ENCODE measurements at regions not wholly inside any gene's neighbourhood (a gene's known extent, or its start where the extent isn't known, plus 50 kb on each side); places are given as distances from the start of the nearest gene placed in this dataset.
"Not testable (repeated sequence)": the region's sequence is repeated elsewhere in the genome, so short reads cannot be mapped to it uniquely, and the experiment has no call there.

DNA sequence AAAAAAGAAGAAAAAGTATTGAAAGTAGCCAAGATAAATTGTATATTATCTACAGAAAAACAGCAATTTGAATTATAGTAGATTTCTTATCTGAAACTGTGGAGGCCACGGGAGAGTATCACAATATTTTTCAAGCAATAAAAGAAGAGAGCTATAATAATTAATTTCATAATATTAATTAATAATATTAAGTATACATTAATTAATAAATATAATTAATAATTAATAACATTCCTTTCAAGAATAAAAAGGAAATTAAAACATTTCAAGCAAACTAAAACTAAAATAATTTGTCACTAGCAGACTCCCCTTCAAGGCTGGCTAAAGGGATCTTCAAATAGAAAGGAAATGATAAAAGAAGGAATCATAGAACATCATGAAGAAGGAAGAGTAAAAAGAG lies 372.7 kb upstream of the KYNU start:
- Histone ChIP-seq H2AFZ (ENCODE audit: low read length, unreplicated experiment) (no peak overlapping the region), H3K27me3 (ENCODE audit: insufficient read depth, low read length) (no peaks in the 10 kb centered on the region; the same call in 1 of the 2 replicates), H3K27ac (ENCODE audit: low read depth, low read length) (no peak overlapping the region), H3K4me1 (ENCODE audit: control insufficient read depth, insufficient read depth, low read length, unreplicated experiment) (no peaks in the 10 kb centered on the region), H3K4me3 (ENCODE audit: low read depth, low read length) (no peak overlapping the region), H3K36me3 (ENCODE audit: insufficient read depth, low read length) (no peaks in the 10 kb centered on the region), H3K79me2 (ENCODE audit: control insufficient read depth, insufficient read depth, low read length, unreplicated experiment) (no peaks in the 10 kb centered on the region)

- Histone ChIP-seq H2AFZ (ENCODE audit: low read length, unreplicated experiment) (no peak overlapping the region), H3K79me2 (ENCODE audit: control insufficient read depth, insufficient read depth, low read length, unreplicated experiment) (no peaks in the 10 kb centered on the region), H3K36me3 (ENCODE audit: insufficient read depth, low read length) (no peaks in the 10 kb centered on the region), H3K27ac (ENCODE audit: low read depth, low read length) (no peak overlapping the region), H3K27me3 (ENCODE audit: insufficient read depth, low read length) (no peaks in the 10 kb centered on the region; the same call in 1 of the 2 replicates), H3K4me1 (ENCODE audit: control insufficient read depth, insufficient read depth, low read length, unreplicated experiment) (no peaks in the 10 kb centered on the region), H3K4me3 (ENCODE audit: low read depth, low read length) (no peak overlapping the region)
Measured at GRCh38 chr2:142502402-142502801, 371.6 kb upstream of the LRP1B start.

DNA sequence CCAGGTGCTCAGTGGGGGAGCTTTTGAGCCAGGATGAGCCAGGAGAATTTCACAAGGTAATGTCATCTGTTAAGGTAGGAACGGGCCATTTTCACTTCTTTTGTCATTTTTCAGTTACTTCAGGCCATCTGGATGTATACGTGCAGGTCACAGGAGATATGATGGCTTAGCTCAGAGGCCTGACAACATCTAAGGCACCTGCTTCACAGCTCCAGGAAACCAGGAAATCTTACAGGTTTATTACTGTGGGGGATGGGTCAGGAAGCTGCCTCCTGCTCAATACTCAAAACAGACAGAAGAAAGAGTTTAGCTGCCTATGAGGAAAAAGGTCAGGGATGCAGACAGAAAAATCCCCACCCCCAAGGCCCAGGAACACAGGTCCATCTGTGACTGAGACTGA lies 364.3 kb upstream of the LRP1B start:
- no peak overlapping the region for H3K27ac ChIP-seq (ENCODE audit: low read depth, low read length)
- H2AFZ ChIP-seq (ENCODE audit: low read length, unreplicated experiment), result no peak overlapping the region
- H3K4me3 ChIP-seq (ENCODE audit: low read depth, low read length), result no peak overlapping the region
- no peaks in the 10 kb centered on the region for H3K4me1 ChIP-seq (ENCODE audit: control insufficient read depth, insufficient read depth, low read length, unreplicated experiment)
- H3K79me2 ChIP-seq (ENCODE audit: control insufficient read depth, insufficient read depth, low read length, unreplicated experiment), result no peaks in the 10 kb centered on the region
- H3K36me3 ChIP-seq (ENCODE audit: insufficient read depth, low read length), result no peaks in the 10 kb centered on the region
- no peaks in the 10 kb centered on the region for H3K27me3 ChIP-seq (ENCODE audit: insufficient read depth, low read length)

GRCh38 chr2:142489631-142490030 lies 358.8 kb upstream of the LRP1B start:
- not testable (repeated sequence) for H2AFZ ChIP-seq (ENCODE audit: low read length, unreplicated experiment); H3K4me3 ChIP-seq (ENCODE audit: low read depth, low read length); H3K4me1 ChIP-seq (ENCODE audit: control insufficient read depth, insufficient read depth, low read length, unreplicated experiment); H3K27me3 ChIP-seq (ENCODE audit: insufficient read depth, low read length); H3K36me3 ChIP-seq (ENCODE audit: insufficient read depth, low read length); H3K27ac ChIP-seq (ENCODE audit: low read depth, low read length); H3K79me2 ChIP-seq (ENCODE audit: control insufficient read depth, insufficient read depth, low read length, unreplicated experiment)

DNA sequence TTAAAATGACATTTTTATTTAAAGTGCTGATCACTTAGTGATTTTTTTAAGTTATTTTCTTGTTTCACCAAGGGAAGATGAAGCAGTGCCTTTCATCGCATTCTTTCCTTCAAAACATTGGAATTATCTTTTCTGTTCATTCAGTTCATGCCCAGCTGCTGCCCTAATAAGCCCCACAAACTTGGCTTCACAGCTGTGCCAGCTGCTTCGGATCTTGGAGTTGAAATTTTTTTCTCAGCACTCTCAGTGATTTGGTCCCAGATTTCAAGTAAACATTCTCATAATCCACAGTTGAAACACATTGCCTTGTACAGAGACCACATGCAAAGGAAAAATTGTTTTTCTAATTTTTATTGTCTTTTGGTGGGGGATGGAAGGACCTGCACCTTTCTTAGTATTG lies 353.3 kb upstream of the LRP1B start:
- H3K27me3 ChIP-seq (ENCODE audit: insufficient read depth, low read length), result no peaks in the 10 kb centered on the region
- no peak overlapping the region for H3K27ac ChIP-seq (ENCODE audit: low read depth, low read length)
- H3K36me3 ChIP-seq (ENCODE audit: insufficient read depth, low read length), result no peaks in the 10 kb centered on the region
- H3K79me2 ChIP-seq (ENCODE audit: control insufficient read depth, insufficient read depth, low read length, unreplicated experiment), result no peaks in the 10 kb centered on the region
- H3K4me1 ChIP-seq (ENCODE audit: control insufficient read depth, insufficient read depth, low read length, unreplicated experiment), result no peaks in the 10 kb centered on the region
- H2AFZ ChIP-seq (ENCODE audit: low read length, unreplicated experiment), result no peak overlapping the region
- no peak overlapping the region for H3K4me3 ChIP-seq (ENCODE audit: low read depth, low read length)

DNA sequence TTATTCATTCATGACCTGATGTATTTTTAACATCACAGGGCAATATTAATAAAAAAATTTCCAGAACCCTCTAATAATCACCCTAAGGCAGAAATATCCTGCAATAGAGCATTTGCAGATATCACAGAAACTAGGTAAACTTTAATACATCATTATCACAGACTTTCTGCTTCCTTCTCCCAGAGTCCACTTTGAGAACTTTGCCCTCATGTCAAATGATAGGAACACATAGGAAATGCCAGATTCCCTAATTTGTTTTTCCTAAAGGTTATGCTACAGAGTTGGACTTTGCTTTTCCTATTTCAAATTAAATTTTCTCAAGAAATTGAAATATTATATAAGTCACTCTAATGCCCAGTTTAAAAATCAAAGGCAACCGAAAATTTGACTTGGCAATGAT lies 352.8 kb upstream of the LRP1B start:
- Histone ChIP-seq H3K4me3 (ENCODE audit: low read depth, low read length) (no peak overlapping the region), H3K27me3 (ENCODE audit: insufficient read depth, low read length) (no peaks in the 10 kb centered on the region), H3K79me2 (ENCODE audit: control insufficient read depth, insufficient read depth, low read length, unreplicated experiment) (no peaks in the 10 kb centered on the region), H3K4me1 (ENCODE audit: control insufficient read depth, insufficient read depth, low read length, unreplicated experiment) (no peaks in the 10 kb centered on the region), H3K27ac (ENCODE audit: low read depth, low read length) (no peak overlapping the region), H3K36me3 (ENCODE audit: insufficient read depth, low read length) (no peaks in the 10 kb centered on the region), H2AFZ (ENCODE audit: low read length, unreplicated experiment) (no peak overlapping the region)

GRCh38 chr2:142478206-142478605 lies 347.4 kb upstream of the LRP1B start:
- H2AFZ ChIP-seq (ENCODE audit: low read length, unreplicated experiment), result no peak overlapping the region
- no peaks in the 10 kb centered on the region for H3K4me1 ChIP-seq (ENCODE audit: control insufficient read depth, insufficient read depth, low read length, unreplicated experiment)
- H3K27me3 ChIP-seq (ENCODE audit: insufficient read depth, low read length), result no peaks in the 10 kb centered on the region
- H3K79me2 ChIP-seq (ENCODE audit: control insufficient read depth, insufficient read depth, low read length, unreplicated experiment), result no peaks in the 10 kb centered on the region
- H3K4me3 ChIP-seq (ENCODE audit: low read depth, low read length), result no peak overlapping the region
- H3K36me3 ChIP-seq (ENCODE audit: insufficient read depth, low read length), result no peaks in the 10 kb centered on the region
- H3K27ac ChIP-seq (ENCODE audit: low read depth, low read length), result no peak overlapping the region

DNA sequence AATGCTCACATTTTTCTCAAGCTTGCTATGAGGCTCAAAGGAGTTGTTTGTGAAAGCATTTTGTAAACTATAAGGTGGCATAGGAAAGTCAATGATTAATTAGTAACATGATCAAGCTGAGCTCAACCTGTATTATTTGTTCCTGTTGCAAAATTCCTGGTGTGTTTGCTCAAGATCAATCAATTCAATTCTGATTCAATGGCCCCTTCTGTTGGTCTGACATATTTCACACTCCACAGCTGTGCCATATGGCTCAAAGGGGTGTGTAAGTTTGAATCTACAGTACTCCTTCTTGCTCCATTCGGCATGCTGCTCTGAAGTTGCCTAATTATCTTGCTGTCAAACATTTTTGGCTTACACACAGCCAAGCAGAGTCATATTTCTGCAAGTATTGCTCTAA lies 341.6 kb upstream of the LRP1B start:
- Histone ChIP-seq H3K36me3 (ENCODE audit: insufficient read depth, low read length) (no peaks in the 10 kb centered on the region), H3K4me1 (ENCODE audit: control insufficient read depth, insufficient read depth, low read length, unreplicated experiment) (no peaks in the 10 kb centered on the region), H2AFZ (ENCODE audit: low read length, unreplicated experiment) (no peak overlapping the region), H3K79me2 (ENCODE audit: control insufficient read depth, insufficient read depth, low read length, unreplicated experiment) (no peaks in the 10 kb centered on the region), H3K27ac (ENCODE audit: low read depth, low read length) (no peak overlapping the region), H3K4me3 (ENCODE audit: low read depth, low read length) (no peak overlapping the region), H3K27me3 (ENCODE audit: insufficient read depth, low read length) (no peaks in the 10 kb centered on the region; the same call in 1 of the 2 replicates)

GRCh38 chr2:142467321-142467720 lies 336.5 kb upstream of the LRP1B start:
- H3K27me3 ChIP-seq (ENCODE audit: insufficient read depth, low read length), result peaks cover 6% of the 10 kb centered on the region; the same call in 1 of the 2 replicates
- H3K79me2 ChIP-seq (ENCODE audit: control insufficient read depth, insufficient read depth, low read length, unreplicated experiment), result no peaks in the 10 kb centered on the region
- H3K4me1 ChIP-seq (ENCODE audit: control insufficient read depth, insufficient read depth, low read length, unreplicated experiment), result no peaks in the 10 kb centered on the region
- no peak overlapping the region for H2AFZ ChIP-seq (ENCODE audit: low read length, unreplicated experiment)
- no peaks in the 10 kb centered on the region for H3K36me3 ChIP-seq (ENCODE audit: insufficient read depth, low read length)
- no peak overlapping the region for H3K27ac ChIP-seq (ENCODE audit: low read depth, low read length)
- H3K4me3 ChIP-seq (ENCODE audit: low read depth, low read length), result no peak overlapping the region

DNA sequence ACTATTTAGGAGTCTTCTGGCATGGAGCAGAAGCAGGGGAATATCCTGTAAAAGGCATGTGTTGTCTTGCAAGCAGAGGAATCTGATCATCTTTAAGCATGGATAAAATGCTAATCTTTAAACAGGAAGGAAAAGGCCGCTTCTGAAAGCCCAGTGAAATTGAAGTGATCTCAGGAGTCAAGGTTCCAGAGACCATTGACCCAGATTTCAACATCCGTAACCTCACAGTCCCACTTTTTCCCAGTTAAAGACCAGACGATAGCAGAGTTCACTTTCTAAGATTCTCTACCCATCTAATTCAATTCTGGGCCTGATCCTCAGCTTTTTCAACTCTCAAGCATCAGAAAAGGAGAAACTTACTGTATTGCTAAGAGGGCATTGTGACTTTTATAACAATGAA lies 332.2 kb upstream of the LRP1B start:
- Histone ChIP-seq H3K27ac (ENCODE audit: low read depth, low read length) (no peak overlapping the region), H3K79me2 (ENCODE audit: control insufficient read depth, insufficient read depth, low read length, unreplicated experiment) (no peaks in the 10 kb centered on the region), H3K36me3 (ENCODE audit: insufficient read depth, low read length) (no peaks in the 10 kb centered on the region), H2AFZ (ENCODE audit: low read length, unreplicated experiment) (no peak overlapping the region), H3K4me1 (ENCODE audit: control insufficient read depth, insufficient read depth, low read length, unreplicated experiment) (no peaks in the 10 kb centered on the region), H3K4me3 (ENCODE audit: low read depth, low read length) (no peak overlapping the region), H3K27me3 (ENCODE audit: insufficient read depth, low read length) (peaks cover 6% of the 10 kb centered on the region; the same call in 1 of the 2 replicates)

DNA sequence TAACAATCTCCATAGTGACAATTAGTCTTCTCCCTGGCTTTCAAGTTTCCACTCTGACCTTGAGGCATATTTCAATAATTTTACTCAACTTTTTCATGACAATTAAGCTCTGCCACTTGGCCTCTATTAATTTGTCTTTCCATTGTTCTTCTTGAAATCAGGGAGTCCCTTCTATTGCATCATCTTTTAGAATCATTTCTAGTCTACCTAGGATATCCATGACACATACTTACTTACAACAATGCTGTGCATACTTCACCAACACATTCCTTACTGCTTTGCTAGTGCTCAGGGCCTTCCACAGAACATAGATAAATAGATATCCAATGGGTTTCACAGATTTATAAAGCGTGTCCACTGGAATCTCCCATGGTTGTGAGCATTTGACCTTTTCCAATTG lies 331.5 kb upstream of the LRP1B start:
- Histone ChIP-seq H3K4me3 (ENCODE audit: low read depth, low read length) (no peak overlapping the region), H2AFZ (ENCODE audit: low read length, unreplicated experiment) (no peak overlapping the region), H3K27me3 (ENCODE audit: insufficient read depth, low read length) (peaks cover 6% of the 10 kb centered on the region; the same call in 1 of the 2 replicates), H3K4me1 (ENCODE audit: control insufficient read depth, insufficient read depth, low read length, unreplicated experiment) (no peaks in the 10 kb centered on the region), H3K27ac (ENCODE audit: low read depth, low read length) (no peak overlapping the region), H3K36me3 (ENCODE audit: insufficient read depth, low read length) (no peaks in the 10 kb centered on the region), H3K79me2 (ENCODE audit: control insufficient read depth, insufficient read depth, low read length, unreplicated experiment) (no peaks in the 10 kb centered on the region)

Measured in ACC112 (cell line).